K562 (cell line): ENCODE measurements at regions not wholly inside any gene's neighbourhood (a gene's known extent, or its start where the extent isn't known, plus 50 kb on each side); places are given as distances from the start of the nearest gene placed in this dataset.

Experiments
- ATAC-seq: fragments of 200-7000 bp; cut with Tn5 transposase; 3 replicates; pipeline ENCODE4 v1.9.1; 2020; ENCODE audit warnings: moderate library complexity
- BruUV-seq: library from RNA; stranded (reverse); fragments of 400-500 nt; replicated peaks from 2 replicates; lab custom pipeline; 2021; lab: Mats Ljungman, UMichigan
- CTCF ChIA-PET: fragments of 300-600 bp; formaldehyde crosslinking; extraction: SDS; loops from one replicate; lab custom pipeline; 2021; ENCODE audit warnings: low intra/inter-chr PET ratio; lab: Yijun Ruan, JAX
- POLR2A ChIA-PET: fragments of 300-600, 350-650 bp; sonication (Branson Sonifier 250); formaldehyde crosslinking; extraction: SDS; loops from one replicate; lab custom pipeline; 2021; ENCODE audit warnings: antibody characterized with exemption, inconsistent platforms; lab: Yijun Ruan, JAX
- DNase-seq, 4 experiments: peaks; one replicate each; pipeline versions ENCODE4 v3.0.0 to v3.0.0-alpha.2; 2011 to 2018; ENCODE audit warnings: low spot score in 3 of 4, mixed read lengths in 3 of 4; ENCODE audit errors: extremely low read depth in 1 of 4
- FAIRE-seq: peaks from 2 replicates; lab custom pipeline; 2011; peaks lifted over from hg19 to GRCh38; lab: Jason Lieb, UNC
- H2AFZ ChIP-seq: 2 replicates; pipeline ENCODE4 v1.6.0; 2011; ENCODE audit warnings: low read depth, low read length, control low read depth, inconsistent platforms
- H3K27ac ChIP-seq: fragments of 200-600 bp; 3 replicates; pipeline ENCODE4 v1.8.0; 2011; ENCODE audit warnings: low read depth, mild to moderate bottlenecking, control low read depth, inconsistent platforms, low read length, moderate library complexity, mixed read lengths; ENCODE audit errors: extremely low read depth
- H3K27me3 ChIP-seq, 2 experiments: fragments of 300-600 bp in 1 of 2; 2 replicates in 1 of 2; 3 replicates in 1 of 2; pipeline versions ENCODE4 v1.6.0 to v1.8.0; 2011; ENCODE audit warnings: inconsistent platforms in 2 of 2, low read length in 2 of 2, mild to moderate bottlenecking in 1 of 2, mixed read lengths in 1 of 2, moderate library complexity in 1 of 2; ENCODE audit not compliant: control insufficient read depth in 2 of 2, insufficient read depth in 2 of 2
- H3K36me3 ChIP-seq: fragments of 300-600 bp; 3 replicates; pipeline ENCODE4 v1.8.0; 2011; ENCODE audit warnings: mild to moderate bottlenecking, low read length, inconsistent platforms; ENCODE audit not compliant: control insufficient read depth, insufficient read depth
- H3K4me1 ChIP-seq, 2 experiments: fragments of 200-600 bp in 1 of 2; replicated peaks in 1 of 2; 2 replicates in 1 of 2; 3 replicates in 1 of 2; pipeline versions ENCODE4 v1.5.1 to v1.8.0; 2011; ENCODE audit warnings: inconsistent platforms in 2 of 2, low read length in 2 of 2, mild to moderate bottlenecking in 1 of 2, mixed read lengths in 1 of 2, moderate library complexity in 1 of 2; ENCODE audit not compliant: control insufficient read depth in 2 of 2, insufficient read depth in 2 of 2
- H3K4me2 ChIP-seq: 2 replicates; pipeline ENCODE4 v1.6.1; 2011; ENCODE audit warnings: low read length, control low read depth, inconsistent platforms, mixed read lengths; ENCODE audit not compliant: insufficient read depth
- H3K4me3 ChIP-seq: fragments of 200-600 bp; sonication (generic), shearing (Covaris generic); 2 replicates; pipeline ENCODE4 v1.5.1; 2016; ENCODE audit warnings: control low read depth, inconsistent platforms
- H3K79me2 ChIP-seq: fragments of 200-600 bp; 3 replicates; pipeline ENCODE4 v1.8.0; 2011; ENCODE audit warnings: low read length, inconsistent platforms; ENCODE audit not compliant: control insufficient read depth, insufficient read depth
- H3K9ac ChIP-seq, 2 experiments: 2 replicates each; pipeline versions ENCODE4 v1.6.0 to v1.6.1; 2011; ENCODE audit warnings: low read depth in 2 of 2, low read length in 2 of 2, control low read depth in 1 of 2, inconsistent platforms in 1 of 2, mild to moderate bottlenecking in 1 of 2, mixed read lengths in 1 of 2; ENCODE audit not compliant: insufficient read depth in 1 of 2
- H3K9me1 ChIP-seq: one replicate; pipeline ENCODE4 v1.6.0; 2011; ENCODE audit warnings: inconsistent platforms, mild to moderate bottlenecking, low read length, moderate library complexity; ENCODE audit not compliant: control insufficient read depth, insufficient read depth
- H3K9me3 ChIP-seq: replicated peaks from 2 replicates; pipeline ENCODE4 v1.5.1; 2011; ENCODE audit warnings: low read depth, low read length, inconsistent platforms; ENCODE audit not compliant: control insufficient read depth, insufficient read depth
- H4K20me1 ChIP-seq: replicated peaks from 2 replicates; pipeline ENCODE4 v1.6.1; 2011; ENCODE audit warnings: low read length, inconsistent platforms, mixed read lengths; ENCODE audit not compliant: control insufficient read depth, insufficient read depth
- ARID2 ChIP-seq: fragments of 450-650 bp; IDR thresholded peaks from 2 replicates; pipeline ENCODE4 v1.6.1; 2017; ENCODE audit warnings: antibody characterized with exemption, mild to moderate bottlenecking
- ARID3B ChIP-seq: fragments of 250-450 bp; sonication (Bioruptor Pico); IDR thresholded peaks from 2 replicates; pipeline ENCODE4 v1.4.0; 2020; ENCODE audit warnings: borderline replicate concordance
- BRD9 ChIP-seq: fragments of 450-650 bp; IDR thresholded peaks from 2 replicates; pipeline ENCODE4 v1.6.1; 2018; ENCODE audit warnings: low read depth; ENCODE audit not compliant: partially characterized antibody
- HDGF ChIP-seq: fragments of 450-650 bp; IDR thresholded peaks from 2 replicates; pipeline ENCODE4 v1.6.1; 2016
- HNRNPH1 ChIP-seq: fragments of 200-400 bp; formaldehyde crosslinking; optimal IDR thresholded peaks from 2 replicates; pipeline ENCODE3; 2017; ENCODE audit warnings: low read depth, mild to moderate bottlenecking, low read length, moderate library complexity
- HSF4 ChIP-seq: fragments of 250-450 bp; sonication (Bioruptor Pico); IDR thresholded peaks from 2 replicates; pipeline ENCODE4 v2.1.2; 2022; ENCODE audit warnings: mild to moderate bottlenecking, moderate library complexity, borderline replicate concordance
- MAFK ChIP-seq: IDR thresholded peaks from 2 replicates; pipeline ENCODE4 v1.6.1; 2011; ENCODE audit warnings: low read length, improper control_type of control experiment
- MITF ChIP-seq: IDR thresholded peaks from 2 replicates; pipeline ENCODE4 v1.6.1; 2014; ENCODE audit warnings: antibody characterized with exemption
- MTA2 ChIP-seq: fragments of 450-650 bp; IDR thresholded peaks from 2 replicates; pipeline ENCODE4 v1.6.1; 2016; ENCODE audit warnings: low read depth
- MYC ChIP-seq, 2 experiments: fragments of 250-450 bp in 1 of 2; sonication (Bioruptor Pico) in 1 of 2; IDR thresholded peaks; 2 replicates each; pipeline versions ENCODE4 v1.5.1 to v1.6.1; 2012 to 2021; ENCODE audit warnings: low read depth in 2 of 2, borderline replicate concordance in 1 of 2, improper control_type of control experiment in 1 of 2, low read length in 1 of 2, mild to moderate bottlenecking in 1 of 2, moderate library complexity in 1 of 2
- SAP30 ChIP-seq: fragments of 200-600 bp; sonication (generic); IDR thresholded peaks from 2 replicates; pipeline ENCODE4 v1.6.1; 2012; ENCODE audit warnings: borderline replicate concordance, low read depth, mild to moderate bottlenecking, moderate library complexity, low read length, control low read depth, inconsistent platforms; ENCODE audit not compliant: insufficient read depth, poor library complexity, severe bottlenecking
- ZBTB43 ChIP-seq: sonication (generic); formaldehyde crosslinking; IDR thresholded peaks from 2 replicates; pipeline ENCODE4 v1.8.0; 2023; ENCODE audit warnings: mild to moderate bottlenecking, missing genetic modification reagents
- ZSCAN32 ChIP-seq: fragments of 450-650 bp; formaldehyde crosslinking; IDR thresholded peaks from 2 replicates; pipeline ENCODE4 v1.4.0; 2020; ENCODE audit warnings: mild to moderate bottlenecking, moderate library complexity
- WGBS: fragments of 100-300 bp; shearing (Covaris generic); methylation state at CpG from one replicate; pipeline ENCODE4 v1.1.6; 2016; ENCODE audit warnings: low coverage, mixed read lengths; ENCODE audit not compliant: insufficient coverage; ENCODE audit errors: missing lambda C conversion rate; 5-methylcytosine and 5-hydroxymethylcytosine counted together
- in situ Hi-C: fragments of 300-500 bp; cut with MboI; formaldehyde crosslinking; loops from 4 replicates; pipeline ENCODE4 v1.15.0; 2018; ENCODE audit warnings: inconsistent platforms, mixed read lengths
- intact Hi-C: fragments of 100-400 bp; cut with micrococcal nuclease; formaldehyde crosslinking; loops from 2 replicates; pipeline ENCODE4 v1.14.2; 2022

- in situ Hi-C loops, result no loop called here
- BruUV-seq, result no TSS peak
- no peak overlapping the region for H3K27ac ChIP-seq
- H3K36me3 ChIP-seq, result no peaks in the 10 kb centered on the region
- intact Hi-C loops, result no loop called here
- WGBS, result 0% methylated on average over 4 of the region's 5 CpGs
- H3K79me2 ChIP-seq, result no peaks in the 10 kb centered on the region
- no peaks in the 10 kb centered on the region for H4K20me1 ChIP-seq
- H3K27me3 ChIP-seq, result no peaks in the 10 kb centered on the region
- no peaks in the 10 kb centered on the region for H3K4me1 ChIP-seq
- ChIA-PET CTCF (no interaction called here), POLR2A (interaction anchor here (0.6 kb wide), 1 partner anchor 227 kb away, joined by 3 read pairs; no protein-coding TSS in a partner anchor)
- no peak for FAIRE-seq
- H2AFZ ChIP-seq, result no peak overlapping the region
- H3K9me1 ChIP-seq, result no peaks in the 10 kb centered on the region
- TF ChIP-seq ARID3B (CRISPR knock-in tag) (no peak), MYC (IDR thresholded peaks at IDR 0.05; ENCODE audit: low read depth, low read length) (no peak), MYC (CRISPR knock-in tag; IDR thresholded peaks at IDR 0.05; ENCODE audit: borderline replicate concordance, low read depth) (no peak), MITF (no peak), HDGF (no peak), BRD9 (no peak), ARID2 (no peak), MAFK (no peak), HNRNPH1 (no peak), ZBTB43 (CRISPR knock-in tag) (no peak), SAP30 (no peak), HSF4 (CRISPR knock-in tag) (no peak), MTA2 (no peak), ZSCAN32 (CRISPR knock-in tag) (no peak)
- no peak for DNase-seq
- H3K4me2 ChIP-seq, result no peak overlapping the region
- no peak overlapping the region for H3K9ac ChIP-seq
- H3K4me3 ChIP-seq, result no peak overlapping the region
- H3K9me3 ChIP-seq, result no peaks in the 10 kb centered on the region
- no peak for ATAC-seq
Measured at GRCh38 chr20:54981175-54981574, 505.8 kb downstream of the DOK5 start.
